ENCODE measurements at regions not wholly inside any gene's neighbourhood (a gene's known extent, or its start where the extent isn't known, plus 50 kb on each side); places are given as distances from the start of the nearest gene placed in this dataset.

DNA sequence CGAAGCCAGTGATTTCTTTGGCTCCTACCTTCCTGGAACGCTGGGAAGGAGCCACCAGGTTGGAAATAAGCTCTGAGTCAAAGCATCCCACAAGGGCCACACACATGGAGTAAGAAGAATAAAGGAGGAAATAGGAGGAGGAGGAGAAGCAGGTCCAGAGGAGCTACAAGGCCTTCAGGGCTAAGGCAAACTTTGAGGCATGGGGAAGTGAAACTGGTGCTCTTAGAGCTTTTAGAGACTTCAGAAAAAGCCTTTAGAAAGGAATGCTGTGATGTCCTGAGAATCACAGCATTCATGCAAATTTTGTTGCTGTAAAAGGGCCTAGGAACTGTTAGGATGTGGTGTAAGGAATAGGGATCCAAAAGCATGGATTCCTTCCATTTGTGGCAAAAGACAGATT is 135.9 kb upstream of the ARHGEF9 start:
- TF ChIP-seq, protein P1, sequence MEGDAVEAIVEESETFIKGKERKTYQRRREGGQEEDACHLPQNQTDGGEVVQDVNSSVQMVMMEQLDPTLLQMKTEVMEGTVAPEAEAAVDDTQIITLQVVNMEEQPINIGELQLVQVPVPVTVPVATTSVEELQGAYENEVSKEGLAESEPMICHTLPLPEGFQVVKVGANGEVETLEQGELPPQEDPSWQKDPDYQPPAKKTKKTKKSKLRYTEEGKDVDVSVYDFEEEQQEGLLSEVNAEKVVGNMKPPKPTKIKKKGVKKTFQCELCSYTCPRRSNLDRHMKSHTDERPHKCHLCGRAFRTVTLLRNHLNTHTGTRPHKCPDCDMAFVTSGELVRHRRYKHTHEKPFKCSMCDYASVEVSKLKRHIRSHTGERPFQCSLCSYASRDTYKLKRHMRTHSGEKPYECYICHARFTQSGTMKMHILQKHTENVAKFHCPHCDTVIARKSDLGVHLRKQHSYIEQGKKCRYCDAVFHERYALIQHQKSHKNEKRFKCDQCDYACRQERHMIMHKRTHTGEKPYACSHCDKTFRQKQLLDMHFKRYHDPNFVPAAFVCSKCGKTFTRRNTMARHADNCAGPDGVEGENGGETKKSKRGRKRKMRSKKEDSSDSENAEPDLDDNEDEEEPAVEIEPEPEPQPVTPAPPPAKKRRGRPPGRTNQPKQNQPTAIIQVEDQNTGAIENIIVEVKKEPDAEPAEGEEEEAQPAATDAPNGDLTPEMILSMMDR (IDR thresholded peaks at IDR 0.05) = no peak
- TF ChIP-seq SP1 (CRISPR knock-in tag; conservative IDR thresholded peaks at IDR 0.05) = no peak
- TF ChIP-seq, protein P2, sequence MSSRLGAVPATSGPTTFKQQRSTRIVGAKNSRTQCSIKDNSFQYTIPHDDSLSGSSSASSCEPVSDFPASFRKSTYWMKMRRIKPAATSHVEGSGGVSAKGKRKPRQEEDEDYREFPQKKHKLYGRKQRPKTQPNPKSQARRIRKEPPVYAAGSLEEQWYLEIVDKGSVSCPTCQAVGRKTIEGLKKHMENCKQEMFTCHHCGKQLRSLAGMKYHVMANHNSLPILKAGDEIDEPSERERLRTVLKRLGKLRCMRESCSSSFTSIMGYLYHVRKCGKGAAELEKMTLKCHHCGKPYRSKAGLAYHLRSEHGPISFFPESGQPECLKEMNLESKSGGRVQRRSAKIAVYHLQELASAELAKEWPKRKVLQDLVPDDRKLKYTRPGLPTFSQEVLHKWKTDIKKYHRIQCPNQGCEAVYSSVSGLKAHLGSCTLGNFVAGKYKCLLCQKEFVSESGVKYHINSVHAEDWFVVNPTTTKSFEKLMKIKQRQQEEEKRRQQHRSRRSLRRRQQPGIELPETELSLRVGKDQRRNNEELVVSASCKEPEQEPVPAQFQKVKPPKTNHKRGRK (CRISPR knock-in tag; IDR thresholded peaks at IDR 0.05; ENCODE audit: borderline replicate concordance) = no peak
- TF ChIP-seq, protein P3, sequence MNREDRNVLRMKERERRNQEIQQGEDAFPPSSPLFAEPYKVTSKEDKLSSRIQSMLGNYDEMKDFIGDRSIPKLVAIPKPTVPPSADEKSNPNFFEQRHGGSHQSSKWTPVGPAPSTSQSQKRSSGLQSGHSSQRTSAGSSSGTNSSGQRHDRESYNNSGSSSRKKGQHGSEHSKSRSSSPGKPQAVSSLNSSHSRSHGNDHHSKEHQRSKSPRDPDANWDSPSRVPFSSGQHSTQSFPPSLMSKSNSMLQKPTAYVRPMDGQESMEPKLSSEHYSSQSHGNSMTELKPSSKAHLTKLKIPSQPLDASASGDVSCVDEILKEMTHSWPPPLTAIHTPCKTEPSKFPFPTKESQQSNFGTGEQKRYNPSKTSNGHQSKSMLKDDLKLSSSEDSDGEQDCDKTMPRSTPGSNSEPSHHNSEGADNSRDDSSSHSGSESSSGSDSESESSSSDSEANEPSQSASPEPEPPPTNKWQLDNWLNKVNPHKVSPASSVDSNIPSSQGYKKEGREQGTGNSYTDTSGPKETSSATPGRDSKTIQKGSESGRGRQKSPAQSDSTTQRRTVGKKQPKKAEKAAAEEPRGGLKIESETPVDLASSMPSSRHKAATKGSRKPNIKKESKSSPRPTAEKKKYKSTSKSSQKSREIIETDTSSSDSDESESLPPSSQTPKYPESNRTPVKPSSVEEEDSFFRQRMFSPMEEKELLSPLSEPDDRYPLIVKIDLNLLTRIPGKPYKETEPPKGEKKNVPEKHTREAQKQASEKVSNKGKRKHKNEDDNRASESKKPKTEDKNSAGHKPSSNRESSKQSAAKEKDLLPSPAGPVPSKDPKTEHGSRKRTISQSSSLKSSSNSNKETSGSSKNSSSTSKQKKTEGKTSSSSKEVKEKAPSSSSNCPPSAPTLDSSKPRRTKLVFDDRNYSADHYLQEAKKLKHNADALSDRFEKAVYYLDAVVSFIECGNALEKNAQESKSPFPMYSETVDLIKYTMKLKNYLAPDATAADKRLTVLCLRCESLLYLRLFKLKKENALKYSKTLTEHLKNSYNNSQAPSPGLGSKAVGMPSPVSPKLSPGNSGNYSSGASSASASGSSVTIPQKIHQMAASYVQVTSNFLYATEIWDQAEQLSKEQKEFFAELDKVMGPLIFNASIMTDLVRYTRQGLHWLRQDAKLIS (CRISPR knock-in tag; IDR thresholded peaks at IDR 0.05; ENCODE audit: borderline replicate concordance) = no peak
- TF ChIP-seq MLX (CRISPR knock-in tag; IDR thresholded peaks at IDR 0.05) = no peak
- no peak for TF ChIP-seq CREM (CRISPR knock-in tag; IDR thresholded peaks at IDR 0.05)
- TF ChIP-seq, protein P4, sequence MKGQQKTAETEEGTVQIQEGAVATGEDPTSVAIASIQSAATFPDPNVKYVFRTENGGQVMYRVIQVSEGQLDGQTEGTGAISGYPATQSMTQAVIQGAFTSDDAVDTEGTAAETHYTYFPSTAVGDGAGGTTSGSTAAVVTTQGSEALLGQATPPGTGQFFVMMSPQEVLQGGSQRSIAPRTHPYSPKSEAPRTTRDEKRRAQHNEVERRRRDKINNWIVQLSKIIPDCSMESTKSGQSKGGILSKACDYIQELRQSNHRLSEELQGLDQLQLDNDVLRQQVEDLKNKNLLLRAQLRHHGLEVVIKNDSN (CRISPR knock-in tag; IDR thresholded peaks at IDR 0.05) = no peak
- no peak for TF ChIP-seq ETV6 (CRISPR knock-in tag; IDR thresholded peaks at IDR 0.05)
- TF ChIP-seq EMX1 (CRISPR knock-in tag; IDR thresholded peaks at IDR 0.05) = no peak

All from WTC11 (cell line).